ENCODE measurements at regions not wholly inside any gene's neighbourhood (a gene's known extent, or its start where the extent isn't known, plus 50 kb on each side); places are given as distances from the start of the nearest gene placed in this dataset.

GRCh38 chr6:167547751-167548150, 222.9 kb downstream of the TTLL2 start:
- Histone ChIP-seq H4K20me1 (ENCODE audit: insufficient read depth, low read length) (no peaks in the 10 kb centered on the region), H3K9me2 (ENCODE audit: insufficient read depth, low read length) (no peaks in the 10 kb centered on the region), H3K4me1 (ENCODE audit: insufficient read depth, low read length, poor library complexity, severe bottlenecking) (no peaks in the 10 kb centered on the region), H3K4me2 (ENCODE audit: low read length) (no peak overlapping the region), H2AFZ (ENCODE audit: low read length) (no peak overlapping the region), H3K9me3 (ENCODE audit: low read length) (no peaks in the 10 kb centered on the region), H3K4me3 (ENCODE audit: low read depth, low read length, poor library complexity, severe bottlenecking) (no peak overlapping the region), H3K79me2 (ENCODE audit: insufficient read depth, low read depth, low read length) (no peaks in the 10 kb centered on the region), H3K27ac (ENCODE audit: low read depth, low read length, poor library complexity, severe bottlenecking) (no peak overlapping the region), H3K36me3 (ENCODE audit: insufficient read depth, low read length) (no peaks in the 10 kb centered on the region)
- ChIA-PET CTCF (ENCODE audit: unreplicated experiment) (no interaction called here), POLR2A (no interaction called here)
- no TSS peak for BruUV-seq (replicated peaks)
- intact Hi-C loops (cut with micrococcal nuclease; ENCODE audit: unreplicated experiment) = no loop called here
- TF ChIP-seq CTCF (conservative IDR thresholded peaks at IDR 0.05; ENCODE audit: low read length) (no peak), EZH2phosphoT487 (IDR thresholded peaks at IDR 0.05; ENCODE audit: borderline replicate concordance, low read depth, low read length) (no peak)
- DNase-seq (ENCODE audit: low spot score) = no peak

- CTCF ChIA-PET (ENCODE audit: unreplicated experiment) = no interaction called here
- BruUV-seq (replicated peaks) = no TSS peak
- no peak for TF ChIP-seq EZH2phosphoT487 (IDR thresholded peaks at IDR 0.05; ENCODE audit: borderline replicate concordance, low read depth, low read length)
- no peak for TF ChIP-seq CTCF (conservative IDR thresholded peaks at IDR 0.05; ENCODE audit: low read length)
These were observed 223.6 kb downstream of the TTLL2 start for GRCh38 chr6:167548451-167548850.

GRCh38 chr6:167549213-167549612, 224.3 kb downstream of the TTLL2 start:
- H2AFZ ChIP-seq (ENCODE audit: low read length) = no peak overlapping the region
- no TSS peak for BruUV-seq (replicated peaks)
- H3K4me2 ChIP-seq (ENCODE audit: low read length) = no peak overlapping the region
- POLR2A ChIA-PET = interaction anchor here (0.7 kb wide), 1 partner anchor 94 kb away, joined by 3 read pairs; no protein-coding TSS in a partner anchor
- H4K20me1 ChIP-seq (ENCODE audit: insufficient read depth, low read length) = no peaks in the 10 kb centered on the region
- H3K79me2 ChIP-seq (ENCODE audit: insufficient read depth, low read depth, low read length) = no peaks in the 10 kb centered on the region
- H3K9me2 ChIP-seq (ENCODE audit: insufficient read depth, low read length) = no peaks in the 10 kb centered on the region
- CTCF ChIA-PET (ENCODE audit: unreplicated experiment) = no interaction called here
- no peak overlapping the region for H3K4me3 ChIP-seq (ENCODE audit: low read depth, low read length, poor library complexity, severe bottlenecking)
- H3K27ac ChIP-seq (ENCODE audit: low read depth, low read length, poor library complexity, severe bottlenecking) = no peak overlapping the region
- no peaks in the 10 kb centered on the region for H3K36me3 ChIP-seq (ENCODE audit: insufficient read depth, low read length)
- intact Hi-C loops (cut with micrococcal nuclease; ENCODE audit: unreplicated experiment) = no loop called here
- H3K9me3 ChIP-seq (ENCODE audit: low read length) = no peaks in the 10 kb centered on the region
- no peaks in the 10 kb centered on the region for H3K4me1 ChIP-seq (ENCODE audit: insufficient read depth, low read length, poor library complexity, severe bottlenecking)
- DNase-seq (ENCODE audit: low spot score) = no peak
- TF ChIP-seq CTCF (conservative IDR thresholded peaks at IDR 0.05; ENCODE audit: low read length) (no peak), EZH2phosphoT487 (IDR thresholded peaks at IDR 0.05; ENCODE audit: borderline replicate concordance, low read depth, low read length) (no peak)

More at GRCh38 chr6:167548451-167548850, 223.6 kb downstream of the TTLL2 start:
- Histone ChIP-seq H3K79me2 (ENCODE audit: insufficient read depth, low read depth, low read length) (no peaks in the 10 kb centered on the region), H3K9me2 (ENCODE audit: insufficient read depth, low read length) (no peaks in the 10 kb centered on the region), H3K4me1 (ENCODE audit: insufficient read depth, low read length, poor library complexity, severe bottlenecking) (no peaks in the 10 kb centered on the region), H3K36me3 (ENCODE audit: insufficient read depth, low read length) (no peaks in the 10 kb centered on the region), H3K4me2 (ENCODE audit: low read length) (no peak overlapping the region), H4K20me1 (ENCODE audit: insufficient read depth, low read length) (no peaks in the 10 kb centered on the region), H3K9me3 (ENCODE audit: low read length) (no peaks in the 10 kb centered on the region), H2AFZ (ENCODE audit: low read length) (no peak overlapping the region), H3K27ac (ENCODE audit: low read depth, low read length, poor library complexity, severe bottlenecking) (no peak overlapping the region), H3K4me3 (ENCODE audit: low read depth, low read length, poor library complexity, severe bottlenecking) (no peak overlapping the region)
- POLR2A ChIA-PET = no interaction called here
- intact Hi-C loops (cut with micrococcal nuclease; ENCODE audit: unreplicated experiment) = no loop called here
- DNase-seq (ENCODE audit: low spot score) = no peak
